Stomach (tissue), 4 donors: ENCODE measurements at regions not wholly inside any gene's neighbourhood (a gene's known extent, or its start where the extent isn't known, plus 50 kb on each side); places are given as distances from the start of the nearest gene placed in this dataset.

Experiments
- CTCF ChIP-seq, 7 experiments: fragments of 450-650 bp in 4 of 7; fragments of 200-600 bp in 3 of 7; sonication (generic) in 3 of 7; IDR thresholded peaks; one replicate each; pipeline ENCODE4 v1.5.1; 2016 to 2019; ENCODE audit warnings: antibody characterized with exemption in 7 of 7, control low read depth in 2 of 7, mild to moderate bottlenecking in 1 of 7
- POLR2AphosphoS5 ChIP-seq, 3 donors: sonication (generic); formaldehyde crosslinking; IDR thresholded peaks; one replicate each; pipeline ENCODE4 v1.6.1; 2016; ENCODE audit warnings: antibody characterized with exemption in 3 of 3

DNA sequence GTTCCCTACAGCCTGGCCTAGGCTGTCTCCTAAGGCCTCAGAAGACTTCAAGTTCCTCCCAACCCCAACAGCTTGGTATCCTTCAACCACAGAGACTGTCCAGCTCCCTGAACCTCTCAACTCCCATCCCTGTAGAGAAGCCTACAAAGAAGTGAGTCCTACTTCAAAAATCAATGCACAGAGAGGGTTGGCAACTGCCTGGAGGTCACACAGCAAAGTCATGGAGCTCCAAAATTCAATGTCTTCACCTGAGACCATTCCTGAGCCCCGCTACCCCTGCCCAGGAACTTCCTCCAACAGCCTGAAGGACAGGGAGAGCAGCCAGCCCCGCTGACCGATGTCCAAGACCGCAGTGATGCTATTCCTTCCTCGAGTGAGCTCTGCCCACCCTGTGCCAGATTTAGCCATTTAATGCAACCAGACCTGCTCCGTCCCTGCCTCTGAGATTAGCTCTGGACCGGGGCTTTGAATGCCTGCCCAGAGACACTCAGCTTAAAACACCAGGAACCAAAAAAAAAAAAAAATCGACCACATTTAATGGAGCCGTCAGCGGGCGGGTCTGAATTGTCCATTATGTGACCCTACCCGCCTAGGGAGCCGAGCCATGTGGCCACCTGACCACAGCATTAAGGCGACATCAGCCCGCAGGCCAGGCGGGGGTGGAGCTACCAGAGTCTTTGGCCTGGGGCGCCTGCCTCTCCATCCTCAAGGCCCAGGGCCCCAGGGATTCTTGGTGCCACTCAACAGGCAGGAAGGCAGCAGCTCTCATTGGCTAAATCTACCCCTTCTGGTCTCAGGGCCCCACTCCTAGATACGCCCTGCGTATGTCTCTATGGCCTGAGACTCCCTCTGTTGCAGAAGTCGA lies 148.6 kb downstream of the SYF2 start:
- TF ChIP-seq CTCF (IDR thresholded peaks at IDR 0.05) (no peak), POLR2AphosphoS5 (IDR thresholded peaks at IDR 0.05) (no peak)
